H9 (cell line): ENCODE measurements at regions not wholly inside any gene's neighbourhood (a gene's known extent, or its start where the extent isn't known, plus 50 kb on each side); places are given as distances from the start of the nearest gene placed in this dataset.

Experiments used
- DNase-seq: peaks from one replicate; pipeline ENCODE4 v3.0.0-alpha.2; 2017
- H2AFZ ChIP-seq: one replicate; pipeline ENCODE4 v1.6.1; 2013; ENCODE audit warnings: mild to moderate bottlenecking, low read length, control low read depth, moderate library complexity
- H2AK5ac ChIP-seq: 2 replicates; pipeline ENCODE4 v1.6.1; 2013; ENCODE audit warnings: low read length, control low read depth, mixed read lengths; ENCODE audit not compliant: insufficient read length
- H2BK120ac ChIP-seq: one replicate; pipeline ENCODE4 v1.6.1; 2013; ENCODE audit warnings: low read depth, mild to moderate bottlenecking, low read length, control low read depth, inconsistent platforms; ENCODE audit not compliant: poor library complexity, severe bottlenecking
- H2BK12ac ChIP-seq: 2 replicates; pipeline ENCODE4 v1.6.1; 2013; ENCODE audit warnings: low read length, control low read depth, mixed read lengths, low read depth; ENCODE audit not compliant: insufficient read length
- H2BK15ac ChIP-seq: 2 replicates; pipeline ENCODE4 v1.6.1; 2013; ENCODE audit warnings: low read depth, low read length, control low read depth
- H2BK20ac ChIP-seq: one replicate; pipeline ENCODE4 v1.6.1; 2013; ENCODE audit warnings: low read depth, mild to moderate bottlenecking, low read length, control low read depth, inconsistent platforms; ENCODE audit not compliant: poor library complexity, severe bottlenecking
- H2BK5ac ChIP-seq: 2 replicates; pipeline ENCODE4 v1.6.1; 2013; ENCODE audit warnings: low read length, control low read depth, mixed read lengths; ENCODE audit not compliant: insufficient read length
- H3K14ac ChIP-seq: 2 replicates; pipeline ENCODE4 v1.6.1; 2013; ENCODE audit warnings: low read length, control low read depth; ENCODE audit not compliant: insufficient read depth
- H3K18ac ChIP-seq: 2 replicates; pipeline ENCODE4 v1.6.1; 2013; ENCODE audit warnings: low read depth, mild to moderate bottlenecking, mixed read lengths, low read length, control low read depth; ENCODE audit not compliant: insufficient read length
- H3K23ac ChIP-seq: 2 replicates; pipeline ENCODE4 v1.6.1; 2013; ENCODE audit warnings: low read length, control low read depth, mixed read lengths, low read depth; ENCODE audit not compliant: insufficient read length
- H3K23me2 ChIP-seq: 2 replicates; pipeline ENCODE4 v1.6.1; 2013; ENCODE audit warnings: low read depth, mild to moderate bottlenecking, mixed read lengths, low read length, control low read depth; ENCODE audit not compliant: insufficient read length, poor library complexity, severe bottlenecking
- H3K27ac ChIP-seq: 2 replicates; pipeline ENCODE4 v1.5.1; 2013; ENCODE audit warnings: low read length, control low read depth, mixed read lengths, low read depth; ENCODE audit not compliant: insufficient read length
- H3K27me3 ChIP-seq: 2 replicates; pipeline ENCODE4 v1.6.1; 2013; ENCODE audit warnings: low read length, control low read depth, inconsistent platforms; ENCODE audit not compliant: insufficient read depth
- H3K4ac ChIP-seq: 2 replicates; pipeline ENCODE4 v1.6.1; 2013; ENCODE audit warnings: low read depth, mild to moderate bottlenecking, control low read depth, inconsistent platforms, low read length, moderate library complexity
- H3K4me1 ChIP-seq: 2 replicates; pipeline ENCODE4 v1.6.1; 2013; ENCODE audit warnings: low read length, control low read depth, inconsistent platforms; ENCODE audit not compliant: insufficient read depth
- H3K4me2 ChIP-seq: 2 replicates; pipeline ENCODE4 v1.6.1; 2013; ENCODE audit warnings: low read length, control low read depth, mixed read lengths; ENCODE audit not compliant: insufficient read length, insufficient read depth
- H3K56ac ChIP-seq: 2 replicates; pipeline ENCODE4 v1.6.1; 2013; ENCODE audit warnings: low read depth, mild to moderate bottlenecking, mixed read lengths, low read length, control low read depth; ENCODE audit not compliant: insufficient read length
- H3K79me1 ChIP-seq: 2 replicates; pipeline ENCODE4 v1.6.1; 2013; ENCODE audit warnings: low read depth, mild to moderate bottlenecking, moderate library complexity, low read length, control low read depth, inconsistent platforms; ENCODE audit not compliant: insufficient read depth, poor library complexity, severe bottlenecking
- H3K79me2 ChIP-seq: 2 replicates; pipeline ENCODE4 v1.6.1; 2013; ENCODE audit warnings: low read length, control low read depth, inconsistent platforms; ENCODE audit not compliant: insufficient read depth
- H3K9ac ChIP-seq: 2 replicates; pipeline ENCODE4 v1.6.1; 2013; ENCODE audit warnings: low read length, control low read depth, mixed read lengths; ENCODE audit not compliant: insufficient read length; ENCODE audit errors: extremely low read depth
- H3K9me3 ChIP-seq: one replicate; pipeline ENCODE4 v1.6.1; 2013; ENCODE audit warnings: low read depth, low read length, inconsistent platforms; ENCODE audit not compliant: control insufficient read depth
- H3T11ph ChIP-seq: one replicate; pipeline ENCODE4 v1.6.1; 2013; ENCODE audit warnings: mild to moderate bottlenecking, low read length, control low read depth, inconsistent platforms
- H4K20me1 ChIP-seq: one replicate; pipeline ENCODE4 v1.6.1; 2013; ENCODE audit not compliant: control insufficient read depth, insufficient read length, insufficient read depth
- H4K5ac ChIP-seq: 2 replicates; pipeline ENCODE4 v1.6.1; 2013; ENCODE audit warnings: low read depth, mild to moderate bottlenecking, mixed read lengths, low read length, control low read depth; ENCODE audit not compliant: insufficient read length
- H4K8ac ChIP-seq: replicated peaks from 2 replicates; pipeline ENCODE4 v1.6.1; 2013; ENCODE audit warnings: low read length, control low read depth, mixed read lengths, low read depth; ENCODE audit not compliant: insufficient read length
- H4K91ac ChIP-seq: 2 replicates; pipeline ENCODE4 v1.6.1; 2013; ENCODE audit warnings: low read depth, mild to moderate bottlenecking, moderate library complexity, mixed read lengths, low read length, control low read depth; ENCODE audit not compliant: insufficient read length
- H3K27ac Mint-ChIP-seq, 3 experiments: 2 replicates in 2 of 3; 3 replicates in 1 of 3; pipeline ENCODE4 v1.8.0; 2020 to 2021; ENCODE audit warnings: mixed read lengths in 3 of 3, mild to moderate bottlenecking in 1 of 3, moderate library complexity in 1 of 3
- H3K27me3 Mint-ChIP-seq: 2 replicates; pipeline ENCODE4 v1.8.0; 2021; ENCODE audit warnings: low read depth, mild to moderate bottlenecking, moderate library complexity, mixed read lengths
- H3K36me3 Mint-ChIP-seq, 3 experiments: 2 replicates in 2 of 3; 3 replicates in 1 of 3; pipeline ENCODE4 v1.8.0; 2020 to 2021; ENCODE audit warnings: low read depth in 3 of 3, mixed read lengths in 3 of 3; ENCODE audit not compliant: insufficient read depth in 1 of 3
- H3K4me1 Mint-ChIP-seq, 2 experiments: 2 replicates each; pipeline ENCODE4 v1.8.0; 2020; ENCODE audit warnings: mixed read lengths in 2 of 2
- H3K4me3 Mint-ChIP-seq, 2 experiments: 2 replicates in 1 of 2; 3 replicates in 1 of 2; pipeline ENCODE4 v1.8.0; 2020 to 2021; ENCODE audit warnings: mild to moderate bottlenecking in 2 of 2, mixed read lengths in 2 of 2, moderate library complexity in 1 of 2
- H3K9me3 Mint-ChIP-seq, 2 experiments: 2 replicates in 1 of 2; 3 replicates in 1 of 2; pipeline ENCODE4 v1.8.0; 2020; ENCODE audit warnings: mild to moderate bottlenecking in 2 of 2, mixed read lengths in 2 of 2, moderate library complexity in 1 of 2
- TF ChIP-seq, protein P1 (sequence below): fragments of 200-600 bp; sonication (generic); conservative IDR thresholded peaks from 3 replicates; pipeline ENCODE4 v1.8.0; 2021; ENCODE audit warnings: antibody characterized with exemption, mild to moderate bottlenecking

DNA sequence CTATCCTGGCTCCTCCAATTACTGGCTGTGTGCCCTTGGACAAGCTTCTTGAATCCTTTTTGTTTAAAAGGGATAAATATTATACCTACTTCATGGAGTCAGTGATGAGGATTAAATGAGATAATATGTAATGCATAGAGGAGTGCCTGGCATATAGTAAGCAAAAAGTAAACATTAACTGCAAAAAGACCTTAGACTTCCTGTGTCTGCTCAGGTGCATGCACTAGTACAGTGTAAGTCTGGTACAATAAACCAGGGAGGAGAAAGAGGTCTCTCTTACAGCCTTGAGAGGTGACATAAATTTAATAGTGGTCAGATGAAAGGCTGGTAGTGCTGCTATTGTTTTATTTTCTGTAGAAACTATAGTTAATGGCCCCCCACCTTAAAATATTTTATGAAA lies 305.2 kb upstream of the MIS18BP1 start:
- Histone ChIP-seq H3K4ac (no peak overlapping the region), H2BK5ac (no peak overlapping the region), H4K91ac (no peak overlapping the region), H3K9ac (no peak overlapping the region), H3K4me1 (no peaks in the 10 kb centered on the region), H3K23ac (no peak overlapping the region), H3K56ac (no peak overlapping the region), H2AFZ (no peak overlapping the region), H2BK120ac (no peak overlapping the region), H3K23me2 (no peaks in the 10 kb centered on the region), H3K79me1 (no peaks in the 10 kb centered on the region), H3K9me3 (no peaks in the 10 kb centered on the region), H4K20me1 (no peaks in the 10 kb centered on the region), H3K14ac (no peak overlapping the region), H3T11ph (no peak overlapping the region), H3K27ac (no peak overlapping the region), H4K8ac (no peak overlapping the region), H4K5ac (no peak overlapping the region), H3K18ac (no peak overlapping the region), H3K27me3 (no peaks in the 10 kb centered on the region), H2BK15ac (no peak overlapping the region), H2BK12ac (no peak overlapping the region), H2AK5ac (no peak overlapping the region), H2BK20ac (no peak overlapping the region), H3K4me2 (no peak overlapping the region), H3K79me2 (no peaks in the 10 kb centered on the region)
- H3K9me3 Mint-ChIP-seq: no peaks in the 10 kb centered on the region
- H3K4me1 Mint-ChIP-seq: peaks cover 4 to 5% of the 10 kb centered on the region in 2 experiments; a peak in 3 of 4 replicates
- TF ChIP-seq, protein P1, sequence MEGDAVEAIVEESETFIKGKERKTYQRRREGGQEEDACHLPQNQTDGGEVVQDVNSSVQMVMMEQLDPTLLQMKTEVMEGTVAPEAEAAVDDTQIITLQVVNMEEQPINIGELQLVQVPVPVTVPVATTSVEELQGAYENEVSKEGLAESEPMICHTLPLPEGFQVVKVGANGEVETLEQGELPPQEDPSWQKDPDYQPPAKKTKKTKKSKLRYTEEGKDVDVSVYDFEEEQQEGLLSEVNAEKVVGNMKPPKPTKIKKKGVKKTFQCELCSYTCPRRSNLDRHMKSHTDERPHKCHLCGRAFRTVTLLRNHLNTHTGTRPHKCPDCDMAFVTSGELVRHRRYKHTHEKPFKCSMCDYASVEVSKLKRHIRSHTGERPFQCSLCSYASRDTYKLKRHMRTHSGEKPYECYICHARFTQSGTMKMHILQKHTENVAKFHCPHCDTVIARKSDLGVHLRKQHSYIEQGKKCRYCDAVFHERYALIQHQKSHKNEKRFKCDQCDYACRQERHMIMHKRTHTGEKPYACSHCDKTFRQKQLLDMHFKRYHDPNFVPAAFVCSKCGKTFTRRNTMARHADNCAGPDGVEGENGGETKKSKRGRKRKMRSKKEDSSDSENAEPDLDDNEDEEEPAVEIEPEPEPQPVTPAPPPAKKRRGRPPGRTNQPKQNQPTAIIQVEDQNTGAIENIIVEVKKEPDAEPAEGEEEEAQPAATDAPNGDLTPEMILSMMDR: no peak
- DNase-seq: no peak
- H3K27ac Mint-ChIP-seq: no peak overlapping the region
- H3K36me3 Mint-ChIP-seq: no peaks in the 10 kb centered on the region; a peak in 1 of 7 replicates
- no peak overlapping the region for H3K4me3 Mint-ChIP-seq
- H3K27me3 Mint-ChIP-seq: no peaks in the 10 kb centered on the region
